ENCODE measurements at regions not wholly inside any gene's neighbourhood (a gene's known extent, or its start where the extent isn't known, plus 50 kb on each side); places are given as distances from the start of the nearest gene placed in this dataset.

DNA sequence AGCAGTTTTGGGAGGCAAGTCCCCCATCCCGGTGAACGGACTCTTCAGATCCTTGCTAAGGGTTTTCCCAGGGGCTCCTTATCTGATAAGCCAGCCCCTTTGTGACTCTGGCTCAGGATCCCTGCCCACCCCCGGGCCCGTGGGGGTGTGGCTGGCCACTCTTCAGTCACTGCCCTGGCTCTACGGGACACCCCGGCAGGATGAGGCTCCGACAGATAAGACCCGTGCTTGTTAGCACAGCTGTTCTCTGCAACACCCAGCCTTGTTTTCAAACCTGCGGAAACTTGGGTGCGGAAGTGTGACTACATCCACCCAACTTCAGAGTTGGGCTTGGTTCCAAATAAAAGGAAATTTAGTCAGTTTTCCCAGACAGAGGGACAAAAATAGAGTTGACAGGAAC is 66.7 kb upstream of the PODXL start (continued):
- TF ChIP-seq ZNF318 (IDR thresholded peaks at IDR 0.05; ENCODE audit: borderline replicate concordance in 1 of 2, low read depth in 1 of 2) (peak in 1 of 2 experiments; percentile 67; a peak in 1 of 4 replicates), JUN (IDR thresholded peaks at IDR 0.05; ENCODE audit: borderline replicate concordance, low read depth, low read length) (0 out of 2 replicates have a peak, but pooled peaks have one; percentile 17), JUN (CRISPR knock-in tag; IDR thresholded peaks at IDR 0.05; ENCODE audit: borderline replicate concordance) (no peak), KLF6 (CRISPR knock-in tag; IDR thresholded peaks at IDR 0.05; ENCODE audit: borderline replicate concordance) (no peak), FOXM1 (IDR thresholded peaks at IDR 0.05; ENCODE audit: low read depth) (no peak), FOXM1 (CRISPR knock-in tag; IDR thresholded peaks at IDR 0.05; ENCODE audit: low read depth) (0 out of 2 replicates have a peak, but pooled peaks have one; percentile 66), CBFA2T2 (conservative IDR thresholded peaks at IDR 0.05) (peak; percentile 62), ZC3H11A (IDR thresholded peaks at IDR 0.05; ENCODE audit: low read depth, low read length) (no peak), ETV1 (tag; conservative IDR thresholded peaks at IDR 0.05; ENCODE audit: low read depth) (0 out of 2 replicates have a peak, but pooled peaks have one; percentile 48), ZNF41 (CRISPR knock-in tag; conservative IDR thresholded peaks at IDR 0.05) (no peak), RCOR1 (IDR thresholded peaks at IDR 0.05; ENCODE audit: borderline replicate concordance in 1 of 2, low read depth in 2 of 2, low read length in 2 of 2) (peak in 1 of 2 experiments; percentile 51; a peak in 1 of 4 replicates), ELF1 (tag; IDR thresholded peaks at IDR 0.05) (0 out of 2 replicates have a peak, but pooled peaks have one; percentile 29), MIER1 (IDR thresholded peaks at IDR 0.05; ENCODE audit: low read depth) (no peak), ESRRB (CRISPR knock-in tag; IDR thresholded peaks at IDR 0.05; ENCODE audit: borderline replicate concordance) (no peak), ZNF239 (CRISPR knock-in tag; IDR thresholded peaks at IDR 0.05) (no peak), GTF2A2 (tag; IDR thresholded peaks at IDR 0.05) (no peak)
- TF ChIP-seq, protein P1, sequence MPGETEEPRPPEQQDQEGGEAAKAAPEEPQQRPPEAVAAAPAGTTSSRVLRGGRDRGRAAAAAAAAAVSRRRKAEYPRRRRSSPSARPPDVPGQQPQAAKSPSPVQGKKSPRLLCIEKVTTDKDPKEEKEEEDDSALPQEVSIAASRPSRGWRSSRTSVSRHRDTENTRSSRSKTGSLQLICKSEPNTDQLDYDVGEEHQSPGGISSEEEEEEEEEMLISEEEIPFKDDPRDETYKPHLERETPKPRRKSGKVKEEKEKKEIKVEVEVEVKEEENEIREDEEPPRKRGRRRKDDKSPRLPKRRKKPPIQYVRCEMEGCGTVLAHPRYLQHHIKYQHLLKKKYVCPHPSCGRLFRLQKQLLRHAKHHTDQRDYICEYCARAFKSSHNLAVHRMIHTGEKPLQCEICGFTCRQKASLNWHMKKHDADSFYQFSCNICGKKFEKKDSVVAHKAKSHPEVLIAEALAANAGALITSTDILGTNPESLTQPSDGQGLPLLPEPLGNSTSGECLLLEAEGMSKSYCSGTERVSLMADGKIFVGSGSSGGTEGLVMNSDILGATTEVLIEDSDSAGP (CRISPR knock-in tag; IDR thresholded peaks at IDR 0.05), result no peak
- TF ChIP-seq, protein P2, sequence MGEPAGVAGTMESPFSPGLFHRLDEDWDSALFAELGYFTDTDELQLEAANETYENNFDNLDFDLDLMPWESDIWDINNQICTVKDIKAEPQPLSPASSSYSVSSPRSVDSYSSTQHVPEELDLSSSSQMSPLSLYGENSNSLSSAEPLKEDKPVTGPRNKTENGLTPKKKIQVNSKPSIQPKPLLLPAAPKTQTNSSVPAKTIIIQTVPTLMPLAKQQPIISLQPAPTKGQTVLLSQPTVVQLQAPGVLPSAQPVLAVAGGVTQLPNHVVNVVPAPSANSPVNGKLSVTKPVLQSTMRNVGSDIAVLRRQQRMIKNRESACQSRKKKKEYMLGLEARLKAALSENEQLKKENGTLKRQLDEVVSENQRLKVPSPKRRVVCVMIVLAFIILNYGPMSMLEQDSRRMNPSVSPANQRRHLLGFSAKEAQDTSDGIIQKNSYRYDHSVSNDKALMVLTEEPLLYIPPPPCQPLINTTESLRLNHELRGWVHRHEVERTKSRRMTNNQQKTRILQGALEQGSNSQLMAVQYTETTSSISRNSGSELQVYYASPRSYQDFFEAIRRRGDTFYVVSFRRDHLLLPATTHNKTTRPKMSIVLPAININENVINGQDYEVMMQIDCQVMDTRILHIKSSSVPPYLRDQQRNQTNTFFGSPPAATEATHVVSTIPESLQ (CRISPR knock-in tag; IDR thresholded peaks at IDR 0.05), result peak; percentile 67; the same call in 1 of the 2 replicates
